Erythroblast (primary cell): ENCODE measurements at regions not wholly inside any gene's neighbourhood (a gene's known extent, or its start where the extent isn't known, plus 50 kb on each side); places are given as distances from the start of the nearest gene placed in this dataset.

ENCODE experiments used
- GATA1 ChIP-seq: IDR thresholded peaks from 2 replicates; pipeline ENCODE4 v1.6.1; 2011; ENCODE audit warnings: low read depth, mild to moderate bottlenecking, control low read depth, low read length, moderate library complexity
- POLR2A ChIP-seq: IDR thresholded peaks from 2 replicates; pipeline ENCODE4 v1.6.1; 2011; ENCODE audit warnings: mild to moderate bottlenecking, low read length

DNA sequence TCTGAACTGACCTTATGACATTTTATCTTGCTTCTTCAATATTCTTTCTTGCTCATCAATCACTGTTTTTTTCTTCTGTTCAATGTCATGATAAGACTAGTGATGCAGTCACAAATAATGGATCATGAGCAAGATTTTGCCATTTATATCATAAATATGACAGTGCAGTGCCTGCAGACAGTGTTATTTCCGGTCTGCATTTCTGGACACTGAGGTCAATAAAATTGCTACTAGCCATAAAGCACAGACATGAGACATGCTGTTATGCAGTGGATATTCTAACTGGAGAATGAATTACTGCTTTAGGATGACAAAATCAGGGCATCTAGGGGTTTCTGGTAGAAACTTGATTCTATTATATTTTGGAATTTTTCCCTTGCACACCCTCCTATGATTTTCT lies 1509.7 kb upstream of the LRRTM3 start:
- TF ChIP-seq POLR2A (no peak), GATA1 (no peak)
